OCI-LY1 (cell line): ENCODE measurements at regions not wholly inside any gene's neighbourhood (a gene's known extent, or its start where the extent isn't known, plus 50 kb on each side); places are given as distances from the start of the nearest gene placed in this dataset.

Experiments used
- EZH2 ChIP-seq: fragments of 200-600 bp; sonication (generic), shearing (Covaris generic); IDR thresholded peaks from 2 replicates; pipeline ENCODE4 v1.8.0; 2017; ENCODE audit warnings: borderline replicate concordance, mixed run types, mild to moderate bottlenecking, antibody characterized with exemption, low read length, moderate library complexity, mixed read lengths
- TF ChIP-seq, protein P1 (sequence below): fragments of 200-600 bp; sonication (generic), shearing (Covaris generic); IDR thresholded peaks from 2 replicates; pipeline ENCODE4 v1.5.1; 2017; ENCODE audit warnings: mild to moderate bottlenecking, antibody characterized with exemption, low read length, moderate library complexity, mixed read lengths

DNA sequence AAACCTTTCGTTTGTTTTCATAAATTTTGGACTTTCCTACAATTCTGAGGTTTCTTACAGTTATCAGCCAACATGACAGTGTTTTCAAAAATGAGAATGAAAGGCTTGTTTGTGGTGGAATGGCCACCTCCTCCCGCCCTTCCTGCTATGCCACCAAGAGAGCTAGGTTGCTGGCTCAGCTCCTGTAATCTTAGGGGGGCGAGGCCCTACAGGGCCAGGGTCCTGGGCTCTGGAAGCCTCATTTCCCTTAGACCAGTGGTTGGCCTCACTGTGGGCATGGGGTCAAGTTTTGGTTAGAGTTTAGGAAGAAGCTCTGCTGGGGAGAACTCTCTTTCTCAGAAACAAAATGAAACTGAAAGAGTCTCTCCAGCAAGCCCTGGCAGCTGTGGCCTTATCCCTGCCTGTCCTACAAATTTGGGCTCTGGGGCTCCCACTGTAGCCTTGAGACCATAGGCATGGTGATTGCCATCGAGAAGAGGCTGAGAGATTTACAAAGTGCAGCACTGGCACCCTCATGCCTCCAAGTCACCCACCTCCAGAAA is 66.2 kb downstream of the IRX1 start:
- TF ChIP-seq, protein P1, sequence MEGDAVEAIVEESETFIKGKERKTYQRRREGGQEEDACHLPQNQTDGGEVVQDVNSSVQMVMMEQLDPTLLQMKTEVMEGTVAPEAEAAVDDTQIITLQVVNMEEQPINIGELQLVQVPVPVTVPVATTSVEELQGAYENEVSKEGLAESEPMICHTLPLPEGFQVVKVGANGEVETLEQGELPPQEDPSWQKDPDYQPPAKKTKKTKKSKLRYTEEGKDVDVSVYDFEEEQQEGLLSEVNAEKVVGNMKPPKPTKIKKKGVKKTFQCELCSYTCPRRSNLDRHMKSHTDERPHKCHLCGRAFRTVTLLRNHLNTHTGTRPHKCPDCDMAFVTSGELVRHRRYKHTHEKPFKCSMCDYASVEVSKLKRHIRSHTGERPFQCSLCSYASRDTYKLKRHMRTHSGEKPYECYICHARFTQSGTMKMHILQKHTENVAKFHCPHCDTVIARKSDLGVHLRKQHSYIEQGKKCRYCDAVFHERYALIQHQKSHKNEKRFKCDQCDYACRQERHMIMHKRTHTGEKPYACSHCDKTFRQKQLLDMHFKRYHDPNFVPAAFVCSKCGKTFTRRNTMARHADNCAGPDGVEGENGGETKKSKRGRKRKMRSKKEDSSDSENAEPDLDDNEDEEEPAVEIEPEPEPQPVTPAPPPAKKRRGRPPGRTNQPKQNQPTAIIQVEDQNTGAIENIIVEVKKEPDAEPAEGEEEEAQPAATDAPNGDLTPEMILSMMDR: no peak
- no peak for TF ChIP-seq EZH2
